NCI-H774 (cell line): ENCODE measurements at regions not wholly inside any gene's neighbourhood (a gene's known extent, or its start where the extent isn't known, plus 50 kb on each side); places are given as distances from the start of the nearest gene placed in this dataset.

Experiments used
- DNase-seq: peaks from one replicate; lab custom pipeline; 2025; lab: John Stamatoyannopoulos, UW

DNA sequence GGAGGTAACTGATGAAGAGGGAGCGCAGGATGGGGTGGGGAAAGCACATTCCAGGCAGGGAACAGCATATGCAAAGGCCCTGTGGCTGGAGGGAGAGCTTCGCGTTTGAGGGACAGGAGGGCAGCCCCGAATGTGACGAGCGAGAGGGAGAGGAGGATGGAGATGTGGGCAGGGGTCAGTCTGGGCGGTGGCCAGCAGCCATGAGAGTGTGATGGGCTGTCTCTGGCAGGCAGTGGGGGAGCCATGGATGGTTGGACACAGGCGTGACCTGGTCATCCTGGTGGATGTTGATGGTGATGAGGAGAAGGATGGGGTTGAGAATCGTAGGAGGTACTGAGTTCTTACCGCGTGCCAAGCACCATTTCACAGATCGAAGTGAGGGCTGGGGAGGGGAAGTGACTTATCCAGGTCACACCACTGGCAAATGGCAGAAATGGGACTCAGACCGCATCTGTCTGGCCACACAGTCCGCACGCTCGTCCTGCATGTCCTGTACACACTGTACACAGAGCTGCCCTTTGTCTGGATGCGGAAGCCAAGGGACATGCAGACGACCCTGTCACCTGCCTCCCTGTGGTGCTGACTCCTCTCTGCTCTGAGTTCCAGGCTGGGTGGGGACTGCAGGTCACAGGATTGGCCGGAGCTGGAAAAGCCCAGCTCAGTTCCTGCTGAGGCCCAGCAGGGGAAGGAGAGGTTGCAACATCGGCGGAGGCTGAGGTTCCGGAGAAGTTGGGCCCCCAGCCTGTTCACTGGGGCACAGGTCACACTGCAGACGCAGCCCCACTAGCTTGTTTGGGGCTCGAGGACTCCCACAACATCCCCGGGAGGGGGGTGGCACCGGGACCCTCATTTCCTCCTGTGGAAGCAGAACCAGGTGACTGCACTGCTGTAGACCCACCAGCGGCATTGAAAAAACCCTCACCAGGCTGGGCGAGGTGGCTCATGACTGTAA, 165.6 kb upstream of the IER5L start:
- DNase-seq: no peak

DNA sequence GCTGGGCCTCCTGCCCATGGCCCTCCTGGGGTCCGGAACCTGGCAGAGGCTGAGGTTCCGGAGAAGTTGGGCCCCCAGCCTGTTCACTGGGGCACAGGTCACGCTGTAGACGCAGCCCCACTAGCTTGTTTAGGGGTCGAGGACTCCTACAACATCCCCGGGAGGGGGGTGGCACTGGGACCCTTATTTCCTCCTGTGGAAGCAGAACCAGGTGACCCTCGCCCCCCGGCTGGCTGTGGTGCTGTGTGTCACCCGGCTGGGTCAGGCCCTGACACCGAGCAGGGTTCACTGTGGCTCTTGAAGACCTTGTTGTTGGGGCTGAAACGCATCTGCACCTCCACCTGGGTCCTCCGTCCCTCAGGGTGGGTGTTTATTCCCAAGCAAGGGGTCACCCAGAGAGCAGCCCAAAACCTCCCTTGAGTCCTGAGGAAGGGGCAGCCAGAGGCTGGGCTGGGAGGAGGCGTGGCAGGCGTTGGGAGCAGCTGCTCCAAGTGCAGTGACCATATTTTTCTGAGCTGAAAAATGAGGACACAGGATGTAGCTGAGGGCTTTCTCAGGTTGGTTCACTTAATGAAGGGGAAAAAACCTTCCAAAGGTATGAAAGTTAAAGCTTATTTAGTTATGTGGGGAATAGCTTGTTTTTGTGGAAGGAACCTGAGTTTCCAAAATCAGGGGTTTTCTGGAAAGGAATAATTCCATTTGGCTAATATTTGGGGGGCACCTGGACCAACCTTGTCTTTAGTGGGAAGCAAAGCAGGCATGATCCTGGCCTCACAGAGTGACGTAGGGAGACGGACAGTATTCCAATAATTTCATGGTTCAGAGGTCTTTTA, 164.7 kb upstream of the IER5L start:
- no peak for DNase-seq

DNA sequence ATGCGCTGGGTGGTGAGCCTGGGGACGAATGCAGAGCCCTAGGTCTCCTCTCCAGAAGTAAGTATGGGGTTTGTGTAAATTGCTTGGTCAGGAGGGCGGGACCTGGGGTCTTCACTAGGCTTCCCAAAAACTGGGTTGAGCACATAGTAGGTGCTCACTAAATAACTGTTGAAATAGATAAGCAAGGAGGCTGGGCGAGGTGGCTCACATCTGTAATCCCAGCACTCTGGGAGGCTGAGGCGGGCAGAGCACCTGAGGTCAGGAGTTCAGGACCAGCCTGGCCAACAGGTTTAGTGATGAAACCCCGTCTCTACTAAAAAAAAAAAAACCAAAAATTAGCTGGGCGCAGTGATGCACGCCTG, 163.9 kb upstream of the IER5L start:
- no peak for DNase-seq

DNA sequence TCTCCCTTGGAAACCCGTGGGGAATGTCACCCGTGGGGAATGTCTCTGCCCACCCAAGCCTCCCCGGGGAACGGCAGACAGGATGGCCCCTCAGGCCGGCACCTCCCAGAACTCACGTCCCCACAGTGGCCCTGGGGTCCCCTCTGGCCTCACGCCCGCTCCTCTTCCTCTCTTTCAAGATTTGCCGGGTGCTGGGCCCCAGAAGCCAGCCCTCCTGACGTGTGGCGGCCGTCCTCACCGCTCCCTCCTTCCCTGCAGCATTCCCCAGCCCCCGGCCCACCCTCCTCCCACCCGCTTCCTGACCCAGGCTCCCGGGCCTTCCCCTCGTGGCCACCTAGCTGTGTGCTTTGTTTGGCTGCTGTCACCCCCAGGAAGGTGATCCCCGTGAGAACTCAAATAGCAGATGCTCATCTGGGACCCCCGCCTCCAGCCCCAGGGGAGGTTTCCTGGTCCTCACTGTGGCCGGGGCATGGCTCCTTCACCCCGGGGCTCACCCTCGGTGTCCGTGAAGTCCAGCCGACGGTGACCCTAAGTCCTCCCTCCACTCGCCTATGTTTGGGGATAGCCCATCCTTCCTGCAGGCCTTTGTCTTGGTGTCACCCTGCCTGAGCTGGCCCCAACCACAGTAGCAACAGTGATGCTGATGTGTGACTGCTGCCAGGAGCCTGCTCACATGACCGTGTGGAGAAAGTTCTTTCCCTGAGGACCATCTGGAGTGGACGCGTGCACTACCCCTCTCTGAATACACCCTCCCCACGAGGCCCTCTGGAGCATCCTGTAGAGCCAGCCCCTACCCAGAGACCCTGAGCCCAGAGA, 163.3 kb upstream of the IER5L start:
- no peak for DNase-seq

DNA sequence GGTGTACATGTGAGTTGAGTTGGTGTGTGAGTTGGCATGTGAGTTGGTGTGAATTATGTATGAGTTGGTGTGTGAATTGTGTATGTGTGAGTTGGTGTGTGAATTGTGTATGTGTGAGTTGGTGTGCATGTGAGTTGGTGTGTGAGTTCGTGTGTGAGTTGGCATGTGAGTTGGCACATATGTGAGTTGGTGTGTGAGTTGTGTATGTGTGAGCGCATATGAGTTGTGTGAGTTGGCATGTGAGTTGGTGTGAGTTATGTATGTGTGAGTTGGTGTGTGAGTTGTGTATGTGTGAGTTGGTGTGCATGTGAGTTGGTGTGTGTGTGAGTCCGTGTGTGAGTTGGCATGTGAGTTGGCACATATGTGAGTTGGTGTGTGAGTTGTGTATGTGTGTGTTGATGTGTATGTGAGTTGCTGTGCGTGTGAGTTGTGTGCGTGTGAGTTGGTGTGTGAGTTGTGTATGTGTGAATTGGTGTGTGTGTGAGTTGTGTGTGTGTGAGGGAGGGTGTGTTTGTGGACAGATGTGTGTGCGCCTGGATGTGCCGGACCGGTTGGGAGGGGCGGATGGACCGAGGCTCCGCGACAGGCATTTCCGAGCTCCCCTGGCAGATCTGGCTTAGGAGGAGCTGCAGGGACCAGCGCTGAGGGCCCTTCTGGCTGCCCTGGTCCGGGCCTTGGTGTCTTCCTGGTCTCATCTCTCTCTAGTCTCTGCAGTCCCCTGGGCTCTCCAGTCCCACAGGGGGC, 162.5 kb upstream of the IER5L start:
- DNase-seq: no peak

DNA sequence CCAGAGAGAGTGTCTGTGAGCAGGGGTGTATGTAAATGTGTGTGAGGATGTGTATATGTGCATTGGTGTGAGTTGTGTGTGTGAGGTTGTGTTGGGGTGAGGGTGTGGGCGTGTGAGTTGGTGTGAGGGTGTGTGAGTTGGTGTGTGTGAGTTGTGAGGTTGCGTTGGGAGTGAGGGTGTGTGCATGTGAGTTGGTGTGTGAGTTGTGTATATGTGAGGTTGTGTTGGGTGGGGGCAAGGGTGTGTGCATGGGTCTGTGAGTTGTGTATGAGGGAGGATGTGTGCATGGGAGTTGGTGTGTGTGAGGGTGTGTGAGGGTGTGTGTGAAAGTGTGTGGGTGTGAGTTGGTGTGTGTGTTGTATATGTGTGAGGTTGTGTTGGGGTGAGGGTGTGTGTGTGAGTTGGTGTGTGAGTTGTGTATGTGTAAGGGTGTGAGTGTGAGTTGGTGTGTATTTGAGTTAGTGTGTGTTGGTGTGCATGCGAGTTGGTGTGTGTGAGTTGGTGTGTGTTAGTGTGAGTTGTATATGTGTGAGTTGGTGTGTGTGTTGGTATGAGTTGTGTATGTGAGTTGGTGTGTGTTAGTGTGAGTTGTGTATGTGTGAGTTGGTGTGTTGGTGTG, 161.6 kb upstream of the IER5L start:
- DNase-seq: no peak

DNA sequence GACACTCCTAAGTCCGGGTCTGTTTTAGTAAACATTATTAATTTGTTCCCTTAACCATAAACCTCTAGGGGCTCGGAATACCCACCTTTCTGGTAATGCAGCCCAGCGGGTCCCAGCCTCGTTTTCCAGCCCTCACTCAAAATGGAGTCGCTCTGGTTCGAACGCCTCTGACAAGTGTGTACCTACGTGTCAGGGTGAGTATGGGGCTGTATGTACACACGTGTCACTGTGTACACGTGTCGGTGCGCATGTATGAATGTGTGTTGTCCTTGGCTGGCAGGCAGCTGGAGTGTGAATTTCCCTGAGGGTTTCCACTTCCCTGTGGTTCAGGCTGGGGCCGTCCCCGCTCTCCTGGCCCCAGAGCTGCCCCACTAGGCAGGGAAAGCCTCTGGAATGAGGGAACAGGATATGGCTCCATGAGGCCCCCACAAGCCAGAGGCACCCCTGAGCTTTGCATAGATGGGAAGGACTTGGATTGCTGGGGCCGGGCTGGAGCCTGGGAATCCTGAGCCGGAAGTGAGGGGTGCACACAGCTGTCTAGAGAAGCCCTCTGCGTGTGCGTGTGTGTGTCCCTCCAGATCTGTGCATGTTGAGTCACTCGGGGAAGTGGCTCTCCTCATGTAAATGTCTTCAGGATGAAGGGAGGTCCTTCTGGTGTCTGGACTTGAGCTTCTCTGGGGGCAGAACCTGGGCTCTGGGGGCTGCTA, 160.8 kb upstream of the IER5L start:
- no peak for DNase-seq

DNA sequence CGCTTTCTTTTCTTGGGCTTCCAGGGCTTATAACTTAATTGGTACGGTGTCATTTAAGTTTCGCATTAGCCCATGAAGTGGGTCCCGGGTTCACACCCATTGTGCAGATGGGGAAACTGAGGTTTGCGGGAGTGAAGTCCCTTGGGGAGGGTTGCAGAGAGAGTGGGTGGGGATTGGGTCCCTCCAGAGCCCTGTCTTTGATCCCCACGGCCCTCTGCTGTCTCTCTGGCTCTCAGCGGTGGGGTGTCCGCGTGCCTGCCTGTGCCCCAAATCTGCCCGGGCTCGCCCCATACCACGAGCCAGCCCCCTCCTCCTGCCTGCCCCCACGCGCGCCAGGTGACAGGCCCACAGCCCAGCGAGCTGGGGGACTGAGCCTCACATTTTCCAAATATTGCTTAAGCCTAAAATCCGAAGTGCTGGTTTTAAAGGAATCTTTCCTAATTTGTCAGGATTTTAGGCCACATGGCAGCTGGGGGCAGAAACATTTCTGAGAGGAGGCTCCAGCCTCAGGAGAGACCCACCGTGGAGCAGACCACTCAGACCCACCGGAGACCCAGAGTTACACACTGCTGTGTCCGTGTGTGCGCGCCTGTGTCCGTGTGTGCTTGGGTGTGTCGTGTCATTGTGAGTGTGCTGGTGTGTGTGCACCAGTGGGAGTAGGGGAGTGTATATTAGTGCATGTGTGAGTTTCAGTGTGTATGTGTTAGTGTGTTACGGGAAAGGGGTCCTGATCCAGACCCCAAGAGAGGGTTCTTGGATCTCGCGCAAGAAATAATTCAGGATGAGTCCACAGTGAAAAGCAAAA, 159.5 kb upstream of the IER5L start:
- no peak for DNase-seq

DNA sequence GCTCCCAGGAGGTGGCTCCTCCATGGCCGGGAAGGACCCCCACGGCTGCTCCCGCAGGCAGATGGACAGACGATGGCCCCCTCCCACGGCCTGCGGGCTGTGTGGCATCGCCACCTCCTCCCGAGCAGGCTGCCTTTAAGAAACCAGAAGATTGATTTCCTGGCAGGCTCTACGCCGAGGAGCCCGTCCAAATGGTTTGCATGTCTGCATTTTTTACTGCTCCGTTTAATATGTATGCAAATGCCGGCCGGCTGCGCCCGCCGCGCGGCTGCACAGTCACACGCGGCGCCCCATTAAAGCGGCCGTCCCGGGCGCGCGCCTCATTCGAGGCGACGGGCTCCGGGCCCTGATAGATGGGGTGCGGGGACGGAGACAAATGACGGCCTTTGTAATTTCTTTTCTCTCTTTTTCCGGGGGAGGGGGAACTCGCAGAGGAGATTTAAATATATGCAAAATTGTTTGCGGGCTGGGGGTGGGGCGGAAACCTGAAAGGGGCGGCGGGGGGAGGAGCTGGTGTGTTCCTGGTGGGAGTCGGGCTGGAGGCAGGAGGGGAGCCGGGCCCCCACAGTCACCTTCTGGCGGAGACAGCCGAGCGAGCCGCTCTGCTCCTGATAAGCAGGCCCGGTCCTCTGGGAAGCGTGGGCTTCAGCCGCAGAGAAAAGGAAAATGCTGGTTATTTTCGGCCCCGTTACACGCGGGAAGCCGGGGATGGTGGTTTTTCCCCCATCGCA, 158.7 kb upstream of the IER5L start:
- DNase-seq: no peak

DNA sequence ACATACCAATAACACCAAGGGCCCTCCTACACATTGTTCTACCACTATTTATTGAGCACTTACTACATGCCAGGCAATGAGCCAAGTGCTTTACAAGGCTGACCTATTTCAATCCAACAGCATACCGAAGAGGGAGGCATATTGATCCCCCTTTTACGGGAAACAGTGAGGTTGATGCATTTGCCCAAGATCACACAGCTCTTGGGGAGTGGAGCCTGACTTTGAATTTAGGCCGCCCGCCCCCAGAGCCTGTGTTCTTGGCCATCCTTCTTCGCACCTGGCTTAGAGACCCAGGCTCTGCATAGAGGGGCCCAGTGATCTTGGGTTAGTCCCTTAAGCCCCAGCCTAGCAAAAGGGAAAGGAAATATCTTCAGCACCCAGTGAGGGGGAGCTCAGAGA, 158.1 kb upstream of the IER5L start:
- DNase-seq: no peak

DNA sequence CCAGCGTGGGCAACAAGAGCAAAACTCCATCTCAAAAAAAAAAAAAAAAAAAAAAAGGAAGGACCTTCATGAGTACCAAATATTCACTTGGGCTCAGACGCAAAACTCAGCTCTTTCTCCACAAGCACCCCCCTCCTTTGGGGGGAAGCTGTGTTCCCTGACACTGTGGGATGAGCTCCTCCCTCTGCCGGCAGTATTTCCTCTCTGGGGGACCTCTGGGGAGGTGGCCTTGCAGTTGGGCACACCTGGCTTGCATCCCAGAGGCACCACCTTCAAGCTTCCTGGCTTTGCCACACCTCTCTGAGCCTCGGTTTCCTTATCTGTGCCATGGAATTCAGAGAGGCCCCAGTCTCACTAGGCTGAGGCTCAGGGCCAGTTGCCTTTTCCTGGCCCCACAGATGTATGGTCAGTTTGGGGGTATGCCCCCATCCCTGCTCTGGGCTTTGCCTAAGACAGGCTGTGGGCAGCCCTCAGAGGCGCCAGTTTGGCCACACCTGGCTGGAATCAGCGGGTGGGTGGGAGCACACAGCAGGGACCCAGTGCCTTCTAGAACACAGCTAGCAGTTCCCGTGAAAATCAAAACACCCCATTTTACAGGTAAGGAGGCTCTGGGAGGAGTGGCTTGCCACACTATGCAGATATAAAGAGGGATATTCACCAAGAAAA, 157.5 kb upstream of the IER5L start:
- no peak for DNase-seq

DNA sequence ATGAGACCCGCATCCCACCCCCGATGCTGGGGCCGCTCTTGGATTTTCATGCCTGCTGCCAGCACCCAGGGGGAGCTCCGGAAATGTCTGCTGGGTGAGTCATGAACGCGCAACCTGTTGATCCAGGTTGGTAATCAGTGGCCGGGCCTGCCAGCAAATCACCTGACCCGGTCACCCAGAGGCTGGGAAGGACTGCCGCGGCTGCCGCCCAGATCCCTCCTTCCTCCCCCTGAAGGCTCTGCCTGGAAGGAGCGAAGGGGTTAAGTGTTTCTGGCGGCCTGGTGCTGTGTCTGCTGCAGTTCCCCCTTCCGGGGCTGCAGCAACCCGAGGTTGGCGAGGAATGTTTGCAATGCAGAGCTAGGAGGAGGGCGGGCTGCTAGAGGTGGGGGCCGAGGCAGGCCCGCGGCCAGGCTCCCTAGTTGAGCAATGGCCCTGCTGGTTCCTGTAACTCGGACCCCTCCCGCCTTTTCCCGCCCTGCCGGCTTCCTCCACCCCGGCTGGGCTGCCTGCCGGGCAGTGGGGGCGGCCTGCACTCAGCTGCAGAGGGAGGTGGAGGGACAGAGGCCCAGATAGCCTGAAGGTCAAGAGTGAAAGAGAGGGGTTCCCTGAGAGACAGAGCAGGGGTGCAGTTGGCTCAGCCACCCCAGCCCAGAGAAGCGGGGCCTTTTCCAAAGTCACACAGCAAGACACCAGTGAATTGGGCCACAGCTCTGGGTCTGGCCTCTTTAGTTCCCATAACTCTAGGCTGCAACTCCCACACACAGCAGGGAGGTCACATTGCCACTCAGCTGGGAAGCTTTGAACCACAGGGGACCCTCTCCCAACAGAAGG, 156.3 kb upstream of the IER5L start:
- DNase-seq: peak; percentile 81

DNA sequence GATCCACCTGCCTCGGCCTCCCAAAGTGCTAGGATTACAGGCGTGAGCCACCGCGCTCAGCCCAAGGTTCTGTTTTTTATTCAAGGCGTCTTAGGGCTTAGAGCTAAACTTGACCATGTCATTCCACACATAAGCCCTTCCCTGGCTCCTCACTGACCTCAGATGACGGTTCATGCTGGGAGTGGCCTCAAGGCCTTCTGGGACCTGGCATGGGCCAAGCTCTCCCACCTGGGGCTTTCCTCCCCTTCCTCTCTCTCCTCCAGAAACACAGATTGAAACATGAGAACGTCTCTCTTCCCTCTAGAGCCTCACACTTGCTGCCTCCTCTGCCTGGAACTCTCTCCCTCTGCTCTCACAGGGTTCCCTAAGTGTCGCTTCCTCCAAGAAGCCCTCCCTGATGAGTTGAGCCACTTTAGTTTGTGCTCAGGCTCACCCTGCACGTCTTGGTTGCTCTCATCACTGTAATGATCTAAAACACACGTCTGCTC, 155.6 kb upstream of the IER5L start:
- no peak for DNase-seq

DNA sequence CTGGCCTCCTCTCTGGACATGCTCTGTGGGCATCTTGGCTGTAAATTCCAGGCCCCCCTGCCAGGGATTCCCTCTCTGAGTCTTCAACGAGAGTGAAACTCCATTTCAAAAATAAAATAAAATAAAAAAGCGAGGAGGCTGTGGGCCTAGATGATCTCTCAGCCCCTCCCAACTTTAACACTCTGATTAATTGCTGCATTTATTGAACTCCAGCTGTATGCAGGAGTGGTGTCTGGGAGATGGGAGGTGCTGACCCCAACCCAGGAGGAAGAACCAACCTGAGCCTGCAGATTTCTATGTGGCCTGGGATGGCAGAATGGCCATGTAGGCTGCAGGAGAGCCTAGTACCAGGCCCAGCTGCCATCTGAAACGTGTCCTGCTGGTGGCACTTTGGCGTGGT, 154.5 kb upstream of the IER5L start:
- no peak for DNase-seq

DNA sequence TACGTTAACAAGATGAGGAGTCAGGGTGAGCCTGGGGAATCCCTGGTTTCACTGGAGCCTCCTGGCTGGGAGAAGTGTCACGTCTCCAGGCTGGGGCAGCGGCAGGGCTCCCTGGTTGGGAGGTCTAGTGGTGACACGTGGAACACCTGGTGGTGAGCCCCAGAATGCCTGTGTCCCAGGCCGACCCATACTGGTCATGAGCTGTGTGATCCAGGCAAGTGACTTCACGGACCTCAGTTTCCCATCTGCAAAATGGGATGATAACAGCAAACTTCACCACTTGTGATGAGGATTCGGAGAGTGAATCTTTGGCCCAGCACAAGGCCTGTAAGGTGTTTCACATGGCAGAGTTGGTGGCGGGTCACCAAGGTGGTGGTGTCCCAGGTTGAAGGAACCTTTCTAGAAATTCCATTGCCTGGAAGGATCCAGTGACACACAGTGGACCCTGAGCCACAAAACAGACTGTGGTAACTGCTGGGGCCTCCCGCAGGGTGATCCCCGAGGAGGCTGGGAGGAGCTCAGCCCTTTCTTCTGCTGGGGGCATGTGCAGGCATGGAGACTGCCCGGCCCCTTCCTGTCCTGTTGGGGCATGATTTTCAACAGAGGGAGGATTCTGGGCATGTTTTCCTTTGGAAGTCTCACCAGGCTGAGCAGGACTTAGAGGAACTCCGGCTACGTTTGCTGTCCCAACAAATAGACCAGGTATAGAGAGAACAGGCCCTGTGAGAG, 153.9 kb upstream of the IER5L start:
- DNase-seq: no peak

DNA sequence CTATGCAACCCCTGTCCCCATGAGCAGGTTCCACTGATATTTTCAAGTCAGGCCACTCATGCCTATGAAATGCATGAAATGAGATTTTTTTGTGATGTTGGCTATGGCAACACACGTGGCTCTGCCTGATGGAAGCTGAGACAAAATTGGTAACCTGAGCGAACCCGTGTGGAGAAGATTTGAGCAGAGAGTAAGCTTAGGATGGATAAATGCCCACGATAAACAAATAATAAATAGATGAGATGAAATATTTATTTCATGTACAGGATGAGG, 153.4 kb upstream of the IER5L start:
- DNase-seq: no peak
